M059J (cell line): ENCODE measurements at regions not wholly inside any gene's neighbourhood (a gene's known extent, or its start where the extent isn't known, plus 50 kb on each side); places are given as distances from the start of the nearest gene placed in this dataset.

ENCODE experiments used
- DNase-seq: peaks from one replicate; pipeline ENCODE4 v3.0.0-alpha.2; 2012; ENCODE audit warnings: low read depth

DNA sequence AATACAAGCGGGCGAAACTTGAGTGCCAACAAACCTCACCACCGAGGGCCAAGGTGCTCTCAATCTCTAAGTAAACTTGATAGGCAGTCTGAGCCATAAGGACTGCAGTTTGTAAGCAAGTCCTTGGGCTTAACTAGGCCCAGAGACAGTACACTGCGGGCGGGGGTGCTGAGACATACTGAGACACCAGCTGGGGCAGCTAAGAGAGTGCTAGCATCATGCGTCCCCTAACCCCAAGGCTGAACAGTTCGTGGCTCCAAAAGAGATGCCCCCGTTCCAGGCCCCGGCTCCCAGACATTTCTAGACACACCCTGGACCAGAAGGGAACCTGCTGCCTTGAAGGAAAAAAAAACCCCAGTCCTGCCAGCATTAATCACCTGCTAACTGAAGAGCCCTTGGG, 126.8 kb upstream of the PRDX4 start:
- no peak for DNase-seq

- DNase-seq = peak; percentile 77
Measured at GRCh38 chrX:23548164-23548563, 119.1 kb upstream of the PRDX4 start.

GRCh38 chrX:23552303-23552702, 115.0 kb upstream of the PRDX4 start:
- no peak for DNase-seq

- peak; percentile 46 for DNase-seq
Measured at GRCh38 chrX:23554304-23554703, 113.0 kb upstream of the PRDX4 start.

- no peak for DNase-seq
Measured at GRCh38 chrX:23557070-23557469, 110.2 kb upstream of the PRDX4 start.

- DNase-seq = no peak
Measured at GRCh38 chrX:23559975-23560374, 107.3 kb upstream of the PRDX4 start.

DNA sequence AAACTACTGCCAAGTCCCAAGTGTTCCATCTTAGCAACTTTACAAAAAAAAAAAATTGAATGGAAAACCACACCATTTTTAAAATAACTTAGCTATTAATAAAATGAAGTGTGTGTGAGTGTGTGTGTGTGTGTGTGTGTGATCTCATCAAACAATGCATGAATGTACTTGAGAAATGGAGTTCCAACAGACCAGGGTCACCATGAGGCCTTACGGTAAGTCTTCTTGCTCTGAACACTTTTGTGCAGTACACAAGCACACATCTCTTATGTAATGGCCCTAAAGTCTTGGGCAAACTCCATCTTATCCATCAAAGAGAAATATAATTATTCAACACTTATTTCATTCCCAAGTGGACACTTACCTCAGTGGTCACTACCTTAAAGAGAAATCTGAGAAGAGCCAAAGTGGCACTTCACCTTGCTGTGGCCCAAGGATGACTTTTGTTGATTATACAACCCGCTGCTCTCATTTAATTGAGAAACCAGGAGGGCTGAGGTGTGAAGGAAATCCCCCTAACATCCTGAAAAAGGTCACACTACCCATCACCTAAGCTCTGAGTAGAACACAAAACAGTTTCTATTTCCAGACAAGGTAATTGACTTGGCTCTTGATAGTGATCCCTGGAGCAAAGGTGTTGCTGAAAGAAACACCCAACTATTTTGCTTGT, 96.5 kb upstream of the PRDX4 start:
- no peak for DNase-seq

GRCh38 chrX:23575281-23575680, 92.0 kb upstream of the PRDX4 start:
- DNase-seq = no peak

- peak; percentile 22 for DNase-seq
Measured at GRCh38 chrX:23578079-23578478, 89.2 kb upstream of the PRDX4 start.

DNA sequence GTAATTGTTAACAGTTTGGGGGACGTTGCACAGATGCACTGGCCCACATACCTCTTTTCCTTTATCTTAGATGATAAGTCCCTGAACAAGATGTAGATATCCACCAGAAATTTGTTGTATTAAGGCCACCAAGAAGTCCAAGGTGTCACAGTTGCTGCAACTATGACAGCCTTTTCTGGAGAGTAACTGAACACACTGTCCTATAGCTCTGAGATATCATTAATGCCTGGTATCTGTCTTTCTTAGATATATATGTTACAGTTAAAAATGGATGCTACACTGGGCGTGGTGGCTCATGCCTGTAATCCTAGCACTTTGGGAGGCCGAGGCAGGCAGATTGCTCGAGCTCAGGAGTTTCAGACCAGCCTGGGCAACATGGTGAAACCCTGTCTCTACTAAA, 77.8 kb upstream of the PRDX4 start:
- DNase-seq = no peak

- DNase-seq = no peak
Measured at GRCh38 chrX:23592741-23593140, 74.6 kb upstream of the PRDX4 start.

- no peak for DNase-seq
Measured at GRCh38 chrX:23598575-23598974, 68.7 kb upstream of the PRDX4 start.

GRCh38 chrX:23603501-23603900, 63.8 kb upstream of the PRDX4 start:
- DNase-seq = no peak

GRCh38 chrX:23610495-23610894, 56.8 kb upstream of the PRDX4 start:
- peak; percentile 1 for DNase-seq

DNA sequence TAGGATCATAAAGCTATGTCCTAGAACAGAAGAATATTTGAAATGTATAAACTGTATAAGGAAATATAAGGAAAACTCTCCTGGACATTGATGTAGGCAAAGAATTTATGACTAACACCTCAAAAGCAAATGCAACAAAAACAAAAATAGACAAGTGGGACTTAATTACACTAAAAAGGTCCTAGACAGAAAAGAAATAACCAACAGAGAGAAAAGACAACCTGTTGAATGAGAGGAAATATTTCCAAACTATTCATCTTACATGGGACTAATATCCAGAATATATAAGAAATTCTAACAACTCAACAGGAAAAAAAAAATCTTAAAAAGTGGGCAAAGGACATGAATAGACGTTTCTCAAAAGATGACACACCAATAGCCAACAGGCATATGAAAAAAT, 54.4 kb upstream of the PRDX4 start:
- no peak for DNase-seq

DNA sequence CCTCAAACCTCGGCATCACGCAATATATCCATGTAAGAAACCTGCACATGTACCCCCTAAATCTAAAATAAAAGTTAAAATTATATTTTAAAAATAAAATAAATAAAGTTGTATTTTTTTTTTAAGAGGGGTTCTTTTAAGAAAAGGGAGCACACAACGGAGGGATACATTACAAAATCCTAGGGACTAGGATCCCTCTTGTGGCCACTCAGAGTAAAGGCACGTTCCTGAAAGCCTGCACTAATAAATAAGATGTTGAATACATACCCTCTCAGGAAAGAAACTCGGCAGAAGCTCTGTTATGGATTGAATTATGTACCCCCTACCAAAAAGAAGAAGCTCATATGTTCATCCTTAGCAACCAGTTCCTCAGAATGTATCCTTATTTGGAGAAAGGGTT, 50.9 kb upstream of the PRDX4 start:
- peak; percentile 15 for DNase-seq
